Thyroid gland (tissue), 4 donors: ENCODE measurements at regions not wholly inside any gene's neighbourhood (a gene's known extent, or its start where the extent isn't known, plus 50 kb on each side); places are given as distances from the start of the nearest gene placed in this dataset.

Source experiments
- CTCF ChIP-seq, 6 experiments: fragments of 200-600 bp in 3 of 6; fragments of 450-650 bp in 3 of 6; sonication (generic) in 3 of 6; IDR thresholded peaks; one replicate each; pipeline ENCODE4 v1.5.1; 2016 to 2019; ENCODE audit warnings: antibody characterized with exemption in 6 of 6, mild to moderate bottlenecking in 2 of 6, inconsistent platforms in 1 of 6, moderate library complexity in 1 of 6
- POLR2A ChIP-seq, 2 donors: fragments of 450-650 bp; IDR thresholded peaks; one replicate each; pipeline ENCODE4 v1.6.1; 2017; ENCODE audit warnings: antibody characterized with exemption in 2 of 2, mild to moderate bottlenecking in 2 of 2, moderate library complexity in 1 of 2

DNA sequence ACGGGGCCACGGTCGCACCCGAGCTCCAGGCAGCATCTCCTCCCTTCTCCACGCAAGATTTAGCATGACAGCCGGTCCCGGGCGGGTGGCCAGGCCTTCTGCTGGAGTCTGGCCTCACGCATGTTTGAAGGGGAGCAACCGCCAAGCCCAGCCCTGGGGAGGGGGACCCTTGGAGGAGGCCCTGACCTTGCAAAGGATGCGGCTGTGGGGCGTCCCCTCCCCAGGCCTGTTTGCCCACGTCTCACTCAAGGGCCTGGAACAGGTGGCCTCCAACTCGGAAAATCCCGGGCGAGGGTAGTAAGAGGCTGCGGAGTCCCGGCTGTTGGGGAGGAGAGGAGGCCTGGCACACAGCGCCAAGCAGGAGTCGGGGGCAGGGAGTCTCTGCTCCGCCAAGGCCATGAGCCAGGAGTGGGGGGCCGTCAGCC lies 50.6 kb upstream of the DPYSL4 start:
- TF ChIP-seq CTCF (IDR thresholded peaks at IDR 0.05) (no peak), POLR2A (IDR thresholded peaks at IDR 0.05) (no peak)
